PC-9 (cell line): ENCODE measurements at regions not wholly inside any gene's neighbourhood (a gene's known extent, or its start where the extent isn't known, plus 50 kb on each side); places are given as distances from the start of the nearest gene placed in this dataset.

Experiments used
- CTCF ChIP-seq: fragments of 200-600 bp; sonication (generic); conservative IDR thresholded peaks from 2 replicates; pipeline ENCODE4 v1.6.1; 2017; ENCODE audit warnings: mixed run types, antibody characterized with exemption, mild to moderate bottlenecking, moderate library complexity
- EZH2 ChIP-seq: fragments of 200-600 bp; sonication (generic); IDR thresholded peaks from 2 replicates; pipeline ENCODE4 v1.8.0; 2017; ENCODE audit warnings: antibody characterized with exemption, low read depth

- TF ChIP-seq CTCF: no peak
- no peak for TF ChIP-seq EZH2
Measured at GRCh38 chr1:110280804-110281203, 58.4 kb upstream of the RBM15 start.
